Spleen (tissue), 7 donors: ENCODE measurements at regions not wholly inside any gene's neighbourhood (a gene's known extent, or its start where the extent isn't known, plus 50 kb on each side); places are given as distances from the start of the nearest gene placed in this dataset.

Experiments
- POLR2AphosphoS5 ChIP-seq, 3 donors: sonication (generic); formaldehyde crosslinking; IDR thresholded peaks; one replicate each; pipeline ENCODE4 v1.5.1; 2017; ENCODE audit warnings: antibody characterized with exemption in 3 of 3
- TF ChIP-seq, protein P1 (sequence below), 11 experiments: fragments of 200-600 bp in 7 of 11; fragments of 450-650 bp in 4 of 11; sonication (generic) in 4 of 11; IDR thresholded peaks in 8 of 11; conservative IDR thresholded peaks in 3 of 11; 1 replicate in 7 of 11; 2 replicates in 4 of 11; pipeline versions ENCODE4 v1.4.0 to v1.8.0; 2016 to 2021; ENCODE audit warnings: antibody characterized with exemption in 11 of 11, inconsistent platforms in 4 of 11, mild to moderate bottlenecking in 1 of 11
- donor health status: DM: no; HTN: no; CAD: no; lungs with moderate emphysema.
- donor health status: DM: no; HTN: no; CAD: no.
- donor health status: DM: no; HTN: no; CAD: no.

- TF ChIP-seq, protein P1, sequence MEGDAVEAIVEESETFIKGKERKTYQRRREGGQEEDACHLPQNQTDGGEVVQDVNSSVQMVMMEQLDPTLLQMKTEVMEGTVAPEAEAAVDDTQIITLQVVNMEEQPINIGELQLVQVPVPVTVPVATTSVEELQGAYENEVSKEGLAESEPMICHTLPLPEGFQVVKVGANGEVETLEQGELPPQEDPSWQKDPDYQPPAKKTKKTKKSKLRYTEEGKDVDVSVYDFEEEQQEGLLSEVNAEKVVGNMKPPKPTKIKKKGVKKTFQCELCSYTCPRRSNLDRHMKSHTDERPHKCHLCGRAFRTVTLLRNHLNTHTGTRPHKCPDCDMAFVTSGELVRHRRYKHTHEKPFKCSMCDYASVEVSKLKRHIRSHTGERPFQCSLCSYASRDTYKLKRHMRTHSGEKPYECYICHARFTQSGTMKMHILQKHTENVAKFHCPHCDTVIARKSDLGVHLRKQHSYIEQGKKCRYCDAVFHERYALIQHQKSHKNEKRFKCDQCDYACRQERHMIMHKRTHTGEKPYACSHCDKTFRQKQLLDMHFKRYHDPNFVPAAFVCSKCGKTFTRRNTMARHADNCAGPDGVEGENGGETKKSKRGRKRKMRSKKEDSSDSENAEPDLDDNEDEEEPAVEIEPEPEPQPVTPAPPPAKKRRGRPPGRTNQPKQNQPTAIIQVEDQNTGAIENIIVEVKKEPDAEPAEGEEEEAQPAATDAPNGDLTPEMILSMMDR (IDR thresholded peaks at IDR 0.05 in 8 of 11, conservative IDR thresholded peaks at IDR 0.05 in 3 of 11): no peak
- TF ChIP-seq POLR2AphosphoS5 (IDR thresholded peaks at IDR 0.05): no peak
Measured at GRCh38 chr14:75373616-75374015, 54.2 kb upstream of the JDP2 start.
